Activated CD4-positive, alpha-beta memory T cell treated with anti-CD3 and anti-CD28 coated beads, Interleukin-2, amount 10 ng/mL, durations not matched to agents 7 days and 5 days (primary cell): ENCODE measurements at regions not wholly inside any gene's neighbourhood (a gene's known extent, or its start where the extent isn't known, plus 50 kb on each side); places are given as distances from the start of the nearest gene placed in this dataset.

ENCODE experiments used
- CTCF ChIA-PET: fragments of 350-600 bp; sonication (Branson Sonifier 250); formaldehyde crosslinking; loops from one replicate; lab custom pipeline; 2021; ENCODE audit warnings: antibody characterized with exemption, inconsistent platforms; lab: Charles Lee
- POLR2A ChIA-PET: fragments of 350-600 bp; sonication (Branson Sonifier 250); formaldehyde crosslinking; loops from one replicate; lab custom pipeline; 2021; ENCODE audit warnings: antibody characterized with exemption; lab: Charles Lee
- DNase-seq: peaks from one replicate; pipeline ENCODE4 v3.0.0-alpha.2; 2020
- H3K27ac Mint-ChIP-seq: one replicate; pipeline ENCODE4 v1.8.0; 2021; ENCODE audit warnings: mild to moderate bottlenecking, mixed read lengths
- H3K27me3 Mint-ChIP-seq: one replicate; pipeline ENCODE4 v1.8.0; 2021; ENCODE audit warnings: mixed read lengths
- H3K36me3 Mint-ChIP-seq: one replicate; pipeline ENCODE4 v1.8.0; 2021; ENCODE audit warnings: low read depth, mixed read lengths
- H3K4me1 Mint-ChIP-seq: one replicate; pipeline ENCODE4 v1.8.0; 2021; ENCODE audit warnings: mixed read lengths
- H3K4me3 Mint-ChIP-seq: one replicate; pipeline ENCODE4 v1.8.0; 2021; ENCODE audit warnings: mild to moderate bottlenecking, mixed read lengths
- H3K9me3 Mint-ChIP-seq: one replicate; pipeline ENCODE4 v1.8.0; 2021; ENCODE audit warnings: mixed read lengths

DNA sequence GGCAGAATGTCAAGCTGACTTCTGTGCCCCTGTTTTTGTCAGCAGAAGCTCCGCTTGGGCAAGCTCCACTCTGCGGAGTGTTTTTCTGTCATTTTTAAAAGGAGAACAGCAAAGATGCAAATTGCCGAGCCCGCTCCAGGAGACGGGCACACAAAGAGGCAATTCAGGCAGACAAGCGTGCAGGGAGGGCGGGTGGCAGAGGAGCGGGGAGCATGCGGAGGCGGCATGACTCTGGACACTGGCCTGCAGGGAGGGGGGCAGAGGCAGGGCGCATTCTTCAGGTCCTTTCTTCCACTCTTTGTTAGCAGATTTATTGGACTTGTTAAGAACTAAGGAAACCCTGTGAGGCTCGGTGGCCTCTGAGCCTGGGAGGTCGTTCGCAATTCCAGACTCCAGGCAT lies 187.3 kb upstream of the RMST start:
- CTCF ChIA-PET, result no interaction called here
- H3K27me3 Mint-ChIP-seq, result peaks cover 9% of the 10 kb centered on the region
- H3K9me3 Mint-ChIP-seq, result no peaks in the 10 kb centered on the region

DNA sequence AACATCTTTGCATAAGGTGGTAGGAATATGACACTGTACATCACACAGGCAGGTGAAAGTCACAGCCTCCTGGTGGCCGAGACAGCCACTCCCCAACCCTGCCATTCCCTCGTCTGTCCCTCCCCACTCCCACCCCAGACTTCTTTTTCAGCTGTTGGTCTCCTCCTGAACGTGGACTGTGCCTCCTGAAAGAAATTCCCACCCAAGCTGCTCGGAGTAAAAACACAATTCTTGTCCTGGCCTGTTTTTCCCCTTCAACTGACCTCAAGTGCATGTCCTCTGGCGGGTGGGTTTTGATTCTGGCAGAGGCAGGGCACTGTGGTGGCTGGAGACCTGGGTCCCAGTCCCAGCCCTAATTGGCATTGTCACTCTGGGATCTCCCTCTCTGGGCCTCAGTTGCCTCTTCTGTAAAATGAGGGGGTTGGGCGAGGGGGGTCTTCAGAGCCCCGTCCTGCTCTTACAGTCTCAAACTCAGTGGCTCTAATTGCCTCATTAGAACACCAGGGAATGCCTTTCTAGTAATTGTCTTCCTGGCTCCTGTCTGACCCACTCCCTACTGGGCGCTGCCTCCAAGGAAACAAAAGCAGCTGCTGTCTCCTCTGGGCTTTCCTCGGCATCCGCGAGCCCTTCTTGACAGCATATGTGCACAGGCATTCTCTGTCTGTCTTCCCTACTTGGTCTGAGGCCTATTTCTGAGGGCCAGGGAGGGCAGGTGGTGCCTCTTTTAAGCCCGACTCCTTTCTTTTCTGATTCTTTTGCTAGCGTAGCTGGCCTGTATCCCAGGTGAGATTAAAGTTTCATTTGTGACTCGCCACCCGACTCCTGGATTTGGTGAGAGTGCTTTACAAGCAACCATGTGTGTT lies 186.6 kb upstream of the RMST start:
- Mint-ChIP-seq H3K27me3 (peaks cover 9% of the 10 kb centered on the region), H3K9me3 (no peaks in the 10 kb centered on the region), H3K4me3 (no peak overlapping the region), H3K36me3 (no peaks in the 10 kb centered on the region), H3K4me1 (no peaks in the 10 kb centered on the region), H3K27ac (no peak overlapping the region)
- no peak for DNase-seq
- ChIA-PET CTCF (no interaction called here), POLR2A (no interaction called here)

More for the DNA sequence above, 187.3 kb upstream of the RMST start:
- Mint-ChIP-seq H3K4me3 (no peak overlapping the region), H3K36me3 (no peaks in the 10 kb centered on the region), H3K27ac (no peak overlapping the region), H3K4me1 (no peaks in the 10 kb centered on the region)
- POLR2A ChIA-PET, result no interaction called here
- no peak for DNase-seq

DNA sequence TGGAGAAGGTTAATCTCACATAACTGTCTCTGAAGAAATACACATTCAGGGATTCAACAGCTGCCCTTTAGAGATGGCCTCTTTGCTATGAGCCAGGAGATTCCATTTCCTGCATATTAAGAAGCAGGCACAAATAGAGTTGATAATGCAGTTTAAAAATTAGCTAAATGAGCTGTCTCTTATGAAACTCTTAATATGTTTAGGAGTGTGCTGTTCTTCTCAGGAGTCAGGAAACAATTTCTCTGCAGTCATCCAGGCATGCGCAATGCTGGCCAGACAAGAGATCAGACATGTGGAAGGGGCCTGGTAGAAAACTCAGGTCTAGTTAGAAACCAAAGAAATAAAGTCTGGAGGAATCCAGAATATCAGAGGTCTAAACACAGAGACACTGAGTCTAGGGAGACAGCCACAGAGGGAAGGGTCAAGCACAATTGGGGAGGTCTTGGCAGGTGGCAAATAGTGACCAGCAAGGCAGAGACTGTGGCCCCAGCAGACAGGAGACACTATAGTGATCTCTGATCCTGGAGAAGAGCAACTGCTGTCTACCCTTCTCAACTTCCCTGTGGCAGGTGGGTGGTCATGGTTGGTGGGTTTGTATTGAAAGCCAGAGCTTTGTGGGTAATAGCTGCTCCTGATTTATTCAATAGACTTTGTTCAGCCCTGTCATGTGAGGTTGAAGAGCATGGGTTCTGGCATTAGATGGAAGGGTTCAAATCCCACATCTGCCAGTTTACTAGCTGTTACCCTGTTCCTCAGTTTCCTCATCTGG lies 185.8 kb upstream of the RMST start:
- CTCF ChIA-PET, result no interaction called here
- Mint-ChIP-seq H3K27ac (no peak overlapping the region), H3K36me3 (no peaks in the 10 kb centered on the region), H3K4me1 (no peaks in the 10 kb centered on the region), H3K27me3 (peaks cover 9% of the 10 kb centered on the region), H3K4me3 (no peak overlapping the region), H3K9me3 (no peaks in the 10 kb centered on the region)
- POLR2A ChIA-PET, result no interaction called here
- no peak for DNase-seq

DNA sequence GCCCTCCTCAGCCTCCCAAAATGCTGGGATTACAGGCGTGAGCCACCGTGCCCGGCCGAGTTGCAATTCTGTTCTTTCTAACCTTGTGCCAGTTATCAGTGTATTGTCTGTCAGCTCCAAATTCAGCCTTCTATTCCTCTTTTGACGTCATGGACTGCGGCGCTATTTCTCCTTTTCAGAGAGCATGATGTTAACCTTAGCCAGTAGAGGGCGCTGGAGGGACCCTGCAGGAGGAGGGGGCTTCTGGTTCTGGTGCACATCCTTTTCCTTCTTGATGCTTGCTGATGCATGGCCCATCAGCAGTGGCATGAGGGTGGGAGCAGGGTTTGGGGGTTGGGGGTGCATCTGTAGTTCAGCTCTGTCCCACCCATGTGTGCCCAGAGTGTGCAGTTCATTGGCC lies 179.3 kb upstream of the RMST start:
- no peaks in the 10 kb centered on the region for H3K4me1 Mint-ChIP-seq
- no peak overlapping the region for H3K4me3 Mint-ChIP-seq
- H3K27me3 Mint-ChIP-seq, result peaks cover 7% of the 10 kb centered on the region
- H3K27ac Mint-ChIP-seq, result no peak overlapping the region
- no peaks in the 10 kb centered on the region for H3K9me3 Mint-ChIP-seq
- CTCF ChIA-PET, result no interaction called here
- POLR2A ChIA-PET, result no interaction called here
- DNase-seq, result no peak
- H3K36me3 Mint-ChIP-seq, result no peaks in the 10 kb centered on the region

DNA sequence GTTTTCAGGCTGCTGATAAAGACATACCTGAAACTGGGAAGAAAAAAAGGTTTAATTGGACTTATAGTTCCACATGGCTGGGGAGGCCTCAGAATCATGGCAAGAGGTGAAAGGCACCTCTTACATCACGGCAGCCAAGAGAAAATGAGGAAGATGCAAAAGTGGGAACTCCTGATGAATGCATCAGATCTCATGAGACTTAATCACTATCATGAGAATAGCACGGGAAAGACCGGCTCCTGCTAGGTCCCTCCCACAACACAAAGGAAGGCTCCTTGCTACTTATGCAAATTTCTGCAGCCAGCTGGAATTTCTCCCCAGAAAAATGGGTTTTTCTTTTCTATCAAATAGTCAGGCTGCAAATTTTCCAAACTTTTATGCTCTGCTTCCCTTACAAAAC lies 174.1 kb upstream of the RMST start:
- Mint-ChIP-seq H3K27ac (no peak overlapping the region), H3K4me1 (no peaks in the 10 kb centered on the region), H3K4me3 (no peak overlapping the region), H3K36me3 (no peaks in the 10 kb centered on the region), H3K9me3 (no peaks in the 10 kb centered on the region), H3K27me3 (peaks cover 7% of the 10 kb centered on the region)
- ChIA-PET CTCF (no interaction called here), POLR2A (no interaction called here)
- no peak for DNase-seq

DNA sequence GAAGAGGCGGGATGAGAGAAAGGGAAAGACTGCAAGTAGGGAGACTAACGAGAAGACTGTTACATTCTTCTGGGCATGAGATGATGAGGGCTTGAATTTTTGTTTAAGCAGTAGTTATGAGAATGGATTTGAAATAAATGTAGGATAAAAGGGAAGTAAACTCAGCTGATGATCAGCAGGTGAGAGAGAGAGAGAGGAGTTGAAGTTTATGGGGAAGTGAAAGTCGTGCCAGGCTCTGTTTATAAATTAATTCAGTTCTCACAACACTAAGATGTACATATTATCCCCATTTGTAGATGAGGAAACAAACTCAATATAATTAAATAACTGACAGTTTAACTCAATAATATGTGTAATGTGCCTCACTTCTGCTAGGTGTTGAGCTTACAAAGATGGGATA lies 170.0 kb upstream of the RMST start:
- CTCF ChIA-PET, result no interaction called here
- Mint-ChIP-seq H3K27ac (no peak overlapping the region), H3K4me1 (no peaks in the 10 kb centered on the region), H3K36me3 (no peaks in the 10 kb centered on the region), H3K27me3 (peaks cover 4% of the 10 kb centered on the region), H3K9me3 (no peaks in the 10 kb centered on the region), H3K4me3 (no peak overlapping the region)
- POLR2A ChIA-PET, result no interaction called here
- no peak for DNase-seq

DNA sequence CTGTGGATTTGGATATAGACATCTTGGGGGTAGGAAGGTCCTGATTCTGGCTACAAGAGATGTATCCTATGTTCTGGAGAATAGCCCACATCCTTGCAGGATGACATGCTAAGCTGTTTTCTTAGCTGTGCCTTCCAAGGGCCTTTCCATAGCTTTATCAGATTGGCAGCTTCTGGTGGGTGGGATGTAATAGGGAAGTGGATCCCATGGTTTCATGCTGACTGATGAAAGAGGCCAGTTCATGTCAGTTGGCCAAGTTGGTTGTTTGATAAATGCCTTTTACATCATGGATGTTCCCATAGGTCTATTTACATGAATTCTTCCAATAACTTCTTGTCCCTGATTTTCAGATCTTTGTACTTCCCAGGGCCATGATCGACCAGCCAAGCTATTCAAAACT lies 169.1 kb upstream of the RMST start:
- Mint-ChIP-seq H3K27ac (no peak overlapping the region), H3K4me1 (no peaks in the 10 kb centered on the region), H3K4me3 (no peak overlapping the region), H3K27me3 (peaks cover 3% of the 10 kb centered on the region), H3K36me3 (no peaks in the 10 kb centered on the region), H3K9me3 (no peaks in the 10 kb centered on the region)
- ChIA-PET CTCF (no interaction called here), POLR2A (no interaction called here)
- no peak for DNase-seq

DNA sequence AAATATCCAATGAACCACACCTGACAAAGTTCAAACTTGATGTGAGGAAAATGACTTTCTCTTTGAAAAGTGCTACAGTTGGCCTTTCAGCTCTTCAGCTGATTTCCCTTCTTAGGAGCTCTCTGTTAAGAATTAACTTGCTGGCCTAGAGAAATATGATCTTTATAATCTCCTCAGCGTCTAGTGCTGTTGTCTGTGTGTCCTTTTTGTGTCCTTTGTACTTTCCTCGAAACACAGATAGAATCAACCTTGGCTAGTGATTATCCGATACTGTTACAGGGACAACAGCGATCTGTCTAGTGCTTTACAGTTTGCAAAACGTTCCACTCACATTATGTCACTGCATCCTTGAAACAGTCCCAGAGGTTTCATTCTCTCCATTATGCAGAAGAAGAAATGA lies 162.8 kb upstream of the RMST start:
- H3K36me3 Mint-ChIP-seq, result no peaks in the 10 kb centered on the region
- no peaks in the 10 kb centered on the region for H3K9me3 Mint-ChIP-seq
- CTCF ChIA-PET, result no interaction called here
- no peak overlapping the region for H3K4me3 Mint-ChIP-seq
- no peak for DNase-seq
- peaks cover 5% of the 10 kb centered on the region for H3K27me3 Mint-ChIP-seq
- no peak overlapping the region for H3K27ac Mint-ChIP-seq
- H3K4me1 Mint-ChIP-seq, result no peaks in the 10 kb centered on the region
- POLR2A ChIA-PET, result no interaction called here

DNA sequence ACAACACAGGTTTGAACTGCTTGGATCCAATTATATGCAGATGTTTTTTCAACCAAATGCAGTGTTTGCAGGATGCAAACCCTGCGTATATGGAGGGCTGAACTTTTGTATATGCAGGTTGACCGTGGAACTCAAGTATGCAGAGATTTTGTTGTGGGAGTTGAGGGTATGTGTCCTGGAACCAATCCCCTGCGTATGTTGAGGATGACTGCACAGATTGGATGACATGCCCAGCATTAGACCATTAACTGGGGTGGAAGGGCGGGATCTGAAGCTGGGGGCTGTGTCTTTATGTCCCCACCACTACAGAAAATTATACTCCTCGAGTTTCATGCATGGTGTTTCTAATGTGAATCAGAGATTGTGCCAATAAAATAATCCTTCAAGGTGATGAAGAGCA lies 162.2 kb upstream of the RMST start:
- POLR2A ChIA-PET, result no interaction called here
- Mint-ChIP-seq H3K27me3 (peaks cover 5% of the 10 kb centered on the region), H3K27ac (no peak overlapping the region), H3K36me3 (no peaks in the 10 kb centered on the region), H3K4me3 (no peak overlapping the region), H3K4me1 (no peaks in the 10 kb centered on the region), H3K9me3 (no peaks in the 10 kb centered on the region)
- CTCF ChIA-PET, result interaction anchor here (0.6 kb wide), 1 partner anchor 73 kb away, joined by 4 read pairs; no protein-coding TSS in a partner anchor
- no peak for DNase-seq

DNA sequence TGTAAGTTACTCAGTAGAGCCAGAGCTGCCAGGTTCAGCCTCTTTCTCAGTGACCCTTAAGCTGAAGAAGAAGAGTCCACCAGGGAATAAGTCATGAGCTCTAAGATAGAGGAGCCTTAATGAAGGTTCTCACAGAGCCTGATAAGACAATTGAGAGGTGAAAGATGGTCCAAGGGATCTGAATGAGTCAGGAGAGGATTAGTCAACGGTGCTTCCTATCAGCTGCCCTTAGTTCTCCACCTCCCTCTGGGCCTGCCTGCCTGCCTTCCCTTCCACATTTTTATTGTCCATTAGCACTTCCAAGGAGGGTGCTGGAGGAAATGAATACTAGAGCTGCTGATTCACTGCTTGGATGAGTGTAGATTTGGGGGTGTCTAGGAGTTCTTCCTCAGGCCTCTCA lies 161.7 kb upstream of the RMST start:
- Mint-ChIP-seq H3K9me3 (no peaks in the 10 kb centered on the region), H3K4me3 (no peak overlapping the region), H3K27me3 (peaks cover 5% of the 10 kb centered on the region), H3K36me3 (no peaks in the 10 kb centered on the region), H3K27ac (no peak overlapping the region), H3K4me1 (no peaks in the 10 kb centered on the region)
- DNase-seq, result no peak
- ChIA-PET POLR2A (no interaction called here), CTCF (interaction anchor here (0.6 kb wide), 1 partner anchor 73 kb away, joined by 4 read pairs; no protein-coding TSS in a partner anchor)

DNA sequence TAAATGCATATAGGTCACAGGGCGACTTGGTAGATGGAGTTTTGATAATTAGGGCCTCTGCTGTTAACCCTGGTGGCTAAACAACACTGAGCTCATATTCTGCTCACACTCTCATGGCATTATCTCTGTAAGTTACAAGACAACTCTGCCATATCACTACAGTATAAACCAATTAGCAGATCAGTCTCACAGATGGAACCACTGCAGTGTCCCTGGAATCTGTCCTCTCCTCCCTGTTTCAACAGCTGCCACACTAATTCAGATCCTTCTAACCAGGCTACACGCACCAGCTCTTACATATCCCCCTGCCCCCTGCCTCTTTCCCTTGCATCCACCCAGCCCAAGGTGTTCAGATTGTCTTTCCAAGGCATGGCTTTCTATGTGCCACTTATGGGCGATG lies 161.0 kb upstream of the RMST start:
- Mint-ChIP-seq H3K4me3 (no peak overlapping the region), H3K9me3 (no peaks in the 10 kb centered on the region), H3K27ac (no peak overlapping the region), H3K4me1 (no peaks in the 10 kb centered on the region), H3K27me3 (peaks cover 5% of the 10 kb centered on the region), H3K36me3 (no peaks in the 10 kb centered on the region)
- no peak for DNase-seq
- CTCF ChIA-PET, result no interaction called here
- POLR2A ChIA-PET, result no interaction called here

DNA sequence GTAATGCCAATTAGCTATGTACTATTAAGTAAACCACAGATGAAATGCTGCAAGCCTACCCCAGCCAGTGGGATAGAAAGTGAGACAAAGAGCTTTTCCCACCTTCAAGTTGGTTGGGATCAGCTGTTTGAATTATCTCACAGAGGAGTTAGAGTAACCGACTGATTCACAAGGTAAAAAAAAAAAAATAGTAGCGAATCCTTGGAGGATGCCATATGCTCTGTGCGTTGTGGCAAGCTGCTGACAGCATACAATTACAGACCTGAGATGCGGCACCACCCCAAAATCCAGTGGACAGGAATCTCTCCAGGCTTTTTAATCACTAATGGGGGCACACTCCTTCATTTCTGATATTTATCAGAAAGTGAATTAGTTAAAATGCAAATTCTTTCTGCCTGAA lies 157.0 kb upstream of the RMST start:
- H3K9me3 Mint-ChIP-seq, result no peaks in the 10 kb centered on the region
- H3K36me3 Mint-ChIP-seq, result no peaks in the 10 kb centered on the region
- H3K4me3 Mint-ChIP-seq, result no peak overlapping the region
- ChIA-PET POLR2A (no interaction called here), CTCF (interaction anchor here (0.7 kb wide), 1 partner anchor 693 kb away, joined by 3 read pairs; no protein-coding TSS in a partner anchor)
- H3K4me1 Mint-ChIP-seq, result no peaks in the 10 kb centered on the region
- no peak overlapping the region for H3K27ac Mint-ChIP-seq
- H3K27me3 Mint-ChIP-seq, result peaks cover 8% of the 10 kb centered on the region
- no peak for DNase-seq

DNA sequence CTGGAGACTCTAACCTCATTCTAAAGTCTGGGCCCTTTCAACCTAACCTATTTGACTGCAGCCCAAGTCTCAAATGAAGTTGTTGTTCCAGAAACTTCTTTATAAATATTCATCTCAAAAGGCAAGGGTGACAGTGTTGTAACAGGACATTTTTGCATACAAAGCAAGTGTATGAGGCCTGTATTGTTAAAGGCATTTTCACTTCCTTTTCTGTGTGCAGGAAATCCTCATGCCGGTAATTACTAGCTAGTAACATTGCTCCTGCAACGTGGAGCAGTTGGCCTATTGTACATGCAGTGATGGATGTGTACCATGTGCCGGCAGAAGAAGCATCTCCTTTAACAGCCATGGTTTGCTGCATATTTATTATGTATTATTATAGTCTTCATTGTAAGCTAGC lies 156.5 kb upstream of the RMST start:
- Mint-ChIP-seq H3K4me3 (no peak overlapping the region), H3K27me3 (peaks cover 8% of the 10 kb centered on the region), H3K27ac (no peak overlapping the region), H3K36me3 (no peaks in the 10 kb centered on the region), H3K9me3 (no peaks in the 10 kb centered on the region), H3K4me1 (no peaks in the 10 kb centered on the region)
- ChIA-PET POLR2A (no interaction called here), CTCF (no interaction called here)
- DNase-seq, result no peak
